Right lobe of liver (tissue), 6 donors: ENCODE measurements at regions not wholly inside any gene's neighbourhood (a gene's known extent, or its start where the extent isn't known, plus 50 kb on each side); places are given as distances from the start of the nearest gene placed in this dataset.

Experiments
- ATAC-seq, 4 donors: fragments of 200-7000 bp; cut with Tn5 transposase; one replicate each; pipeline ENCODE4 v1.9.1; 2020; ENCODE audit warnings: mild to moderate bottlenecking in 4 of 4, moderate library complexity in 4 of 4
- DNase-seq, 3 donors: peaks; one replicate each; pipeline ENCODE4 v3.0.0-alpha.2; 2020
- H3K27ac ChIP-seq, 3 donors: fragments of 200-600 bp; one replicate each; pipeline ENCODE4 v1.8.0; 2022
- H3K27me3 ChIP-seq, 2 donors: fragments of 200-600 bp; one replicate each; pipeline ENCODE4 v1.8.0; 2022
- H3K36me3 ChIP-seq, 4 donors: fragments of 200-600 bp; sonication (generic) in 1 of 4; one replicate each; pipeline versions ENCODE4 v1.5.1 to v1.8.0; 2017 to 2022; ENCODE audit warnings: control low read depth in 1 of 4
- H3K4me1 ChIP-seq, 4 donors: fragments of 200-600 bp; sonication (generic) in 1 of 4; one replicate each; pipeline versions ENCODE4 v1.5.1 to v1.8.0; 2017 to 2022; ENCODE audit warnings: control low read depth in 1 of 4
- H3K4me3 ChIP-seq, 3 donors: fragments of 200-600 bp; one replicate each; pipeline ENCODE4 v1.8.0; 2022
- H3K9me3 ChIP-seq, 4 donors: fragments of 200-600 bp; sonication (generic) in 1 of 4; one replicate each; pipeline versions ENCODE4 v1.5.1 to v1.8.0; 2017 to 2022; ENCODE audit warnings: control low read depth in 1 of 4
- POLR2A ChIP-seq: fragments of 450-650 bp; IDR thresholded peaks from one replicate; pipeline ENCODE4 v1.6.1; 2017; ENCODE audit warnings: antibody characterized with exemption, mild to moderate bottlenecking
- WGBS: methylation state at CpG from one replicate; pipeline ENCODE4 v1.1.6; 2018; ENCODE audit warnings: low coverage, low lambda C conversion rate; ENCODE audit not compliant: insufficient coverage; ENCODE audit errors: missing lambda C conversion rate; 5-methylcytosine and 5-hydroxymethylcytosine counted together
- intact Hi-C, 2 donors: fragments of 100-400 bp; cut with DNase I; formaldehyde crosslinking; loops; one replicate each; pipeline versions ENCODE4 v1.11.2 to v1.14.1; 2022
- TF ChIP-seq, protein P1 (sequence below), 4 donors: fragments of 200-600 bp in 3 of 4; fragments of 450-650 bp in 1 of 4; IDR thresholded peaks; one replicate each; pipeline versions ENCODE4 v1.5.1 to v1.8.0; 2016 to 2022; ENCODE audit warnings: antibody characterized with exemption in 4 of 4, mild to moderate bottlenecking in 2 of 4
- donor health status: DM: no; HTN: yes; CAD: no.
- donor health status: DM: no; HTN: no; CAD: no.
- donor health status: DM: no; HTN: no; CAD: no.
- donor health status: DM: no; HTN: yes; CAD: no.
- donor health status: DM: no; HTN: yes; CAD: no.

DNA sequence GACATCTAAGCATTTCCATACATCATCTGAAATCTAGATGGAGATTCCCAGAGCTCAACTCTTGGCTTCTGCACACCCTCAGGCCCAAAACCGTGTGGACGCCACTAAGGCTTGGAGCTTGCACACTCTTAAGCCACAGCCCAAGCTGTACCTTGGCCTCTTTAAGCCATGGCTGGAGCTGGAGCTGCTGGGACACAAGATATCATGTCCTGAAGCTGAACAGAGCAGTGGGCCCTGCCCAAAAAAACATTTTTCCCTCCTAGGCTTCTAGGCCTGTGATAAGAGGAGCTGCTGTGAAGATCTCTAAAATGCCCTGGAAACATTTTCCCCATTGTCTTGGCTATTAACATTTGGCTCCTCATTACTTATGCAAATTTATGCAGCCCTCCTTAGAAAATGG lies 188.7 kb upstream of the MBNL1 start:
- intact Hi-C loops: no loop called here
- Histone ChIP-seq H3K9me3 (no peaks in the 10 kb centered on the region), H3K27me3 (no peaks in the 10 kb centered on the region), H3K4me3 (no peak overlapping the region), H3K27ac (no peak overlapping the region), H3K36me3 (no peaks in the 10 kb centered on the region), H3K4me1 (peaks cover 0 to 9% (median 0%) of the 10 kb centered on the region in 4 donors)
- no CpG with 5 or more reads among the region's 2 CpGs for WGBS
- no peak for ATAC-seq
- DNase-seq: no peak
- no peak for TF ChIP-seq POLR2A
- TF ChIP-seq, protein P1, sequence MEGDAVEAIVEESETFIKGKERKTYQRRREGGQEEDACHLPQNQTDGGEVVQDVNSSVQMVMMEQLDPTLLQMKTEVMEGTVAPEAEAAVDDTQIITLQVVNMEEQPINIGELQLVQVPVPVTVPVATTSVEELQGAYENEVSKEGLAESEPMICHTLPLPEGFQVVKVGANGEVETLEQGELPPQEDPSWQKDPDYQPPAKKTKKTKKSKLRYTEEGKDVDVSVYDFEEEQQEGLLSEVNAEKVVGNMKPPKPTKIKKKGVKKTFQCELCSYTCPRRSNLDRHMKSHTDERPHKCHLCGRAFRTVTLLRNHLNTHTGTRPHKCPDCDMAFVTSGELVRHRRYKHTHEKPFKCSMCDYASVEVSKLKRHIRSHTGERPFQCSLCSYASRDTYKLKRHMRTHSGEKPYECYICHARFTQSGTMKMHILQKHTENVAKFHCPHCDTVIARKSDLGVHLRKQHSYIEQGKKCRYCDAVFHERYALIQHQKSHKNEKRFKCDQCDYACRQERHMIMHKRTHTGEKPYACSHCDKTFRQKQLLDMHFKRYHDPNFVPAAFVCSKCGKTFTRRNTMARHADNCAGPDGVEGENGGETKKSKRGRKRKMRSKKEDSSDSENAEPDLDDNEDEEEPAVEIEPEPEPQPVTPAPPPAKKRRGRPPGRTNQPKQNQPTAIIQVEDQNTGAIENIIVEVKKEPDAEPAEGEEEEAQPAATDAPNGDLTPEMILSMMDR (IDR thresholded peaks at IDR 0.05): no peak

DNA sequence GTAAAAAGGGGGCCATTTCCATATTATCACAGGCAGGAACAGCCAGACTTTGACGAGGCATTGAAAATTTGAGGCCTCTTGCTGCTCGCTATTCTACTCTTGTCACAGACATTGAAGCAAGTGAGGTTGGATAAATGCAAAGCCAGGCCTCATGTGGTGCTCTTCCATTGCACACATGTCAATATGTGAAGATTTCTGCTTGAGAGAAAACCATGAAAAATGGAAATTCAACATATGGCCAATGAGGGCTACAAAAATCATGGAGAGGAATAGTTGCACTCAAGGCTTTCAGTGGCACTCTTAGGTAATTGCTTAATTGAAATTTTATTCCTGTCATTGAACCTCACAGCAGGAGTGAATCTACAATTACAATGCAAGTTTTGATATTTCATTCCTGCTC lies 185.6 kb upstream of the MBNL1 start:
- WGBS: 50% methylated on average over 1 of the region's 2 CpGs
- intact Hi-C loops: no loop called here

DNA sequence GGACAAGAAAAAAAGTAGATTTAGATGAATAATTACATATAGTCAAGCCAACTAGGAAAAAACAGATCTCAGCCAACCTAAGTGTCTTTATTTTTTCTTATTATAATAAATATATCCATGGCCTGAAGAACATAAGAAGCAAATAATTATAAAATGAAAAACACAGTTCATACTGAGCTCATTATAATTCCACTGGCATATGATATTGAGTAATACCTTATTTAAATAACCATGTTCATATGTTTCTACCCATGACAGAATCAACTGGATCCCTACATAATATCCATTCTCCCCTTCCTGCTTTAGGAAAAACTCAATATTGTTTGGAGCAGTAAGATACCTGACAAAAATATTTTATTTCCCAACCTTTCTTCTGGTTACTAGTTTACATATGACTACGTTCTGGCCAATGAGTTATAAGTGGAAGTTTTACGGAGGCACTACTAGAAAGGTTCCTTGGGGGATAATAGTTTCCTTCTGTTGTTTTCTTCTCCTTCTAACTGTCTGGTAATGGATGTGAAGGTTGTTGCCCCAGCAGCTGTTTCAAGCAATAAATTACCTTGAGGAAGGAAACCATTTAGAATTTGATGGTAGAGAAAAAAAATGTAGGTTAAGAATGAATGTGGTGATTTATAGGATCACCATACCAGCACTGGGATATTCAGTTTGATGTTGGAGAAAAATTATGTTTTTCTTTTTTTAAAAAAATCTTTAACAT lies 184.1 kb upstream of the MBNL1 start:
- Histone ChIP-seq H3K27ac (no peak overlapping the region), H3K36me3 (no peaks in the 10 kb centered on the region), H3K4me1 (no peaks in the 10 kb centered on the region), H3K9me3 (no peaks in the 10 kb centered on the region), H3K27me3 (no peaks in the 10 kb centered on the region), H3K4me3 (no peak overlapping the region)
- intact Hi-C loops: no loop called here
- DNase-seq: no peak
- WGBS: 62% methylated on average over 2 of the region's 2 CpGs
- no peak for TF ChIP-seq POLR2A
- TF ChIP-seq, protein P1 (IDR thresholded peaks at IDR 0.05): no peak
- ATAC-seq: no peak

More for the DNA sequence above, 185.6 kb upstream of the MBNL1 start:
- TF ChIP-seq, protein P1 (IDR thresholded peaks at IDR 0.05): no peak
- no peak for TF ChIP-seq POLR2A
- Histone ChIP-seq H3K36me3 (no peaks in the 10 kb centered on the region), H3K27me3 (no peaks in the 10 kb centered on the region), H3K9me3 (no peaks in the 10 kb centered on the region), H3K27ac (no peak overlapping the region), H3K4me3 (no peak overlapping the region), H3K4me1 (no peaks in the 10 kb centered on the region)
- DNase-seq: no peak
- ATAC-seq: no peak

DNA sequence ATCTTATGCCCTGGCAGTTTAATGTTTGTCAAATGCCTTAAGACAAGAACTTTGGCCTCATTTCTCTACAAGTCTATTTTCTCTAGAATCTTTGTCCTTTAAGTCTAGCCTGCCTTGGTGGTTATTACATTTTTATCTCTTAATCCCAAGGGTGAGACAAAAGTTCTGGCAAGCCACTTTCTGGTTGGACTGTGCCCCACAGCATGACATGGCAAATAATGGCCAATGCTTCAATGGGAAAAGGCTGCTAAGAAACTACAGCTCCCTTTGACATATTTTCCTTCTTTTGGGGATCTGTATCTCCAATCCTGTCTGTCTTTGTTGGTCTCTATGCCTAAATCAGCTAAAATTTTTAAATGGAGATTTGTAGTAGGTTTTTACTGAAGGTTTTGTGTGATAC lies 181.6 kb upstream of the MBNL1 start:
- Histone ChIP-seq H3K9me3 (no peaks in the 10 kb centered on the region), H3K27me3 (no peaks in the 10 kb centered on the region), H3K27ac (no peak overlapping the region), H3K4me3 (no peak overlapping the region), H3K36me3 (no peaks in the 10 kb centered on the region), H3K4me1 (no peaks in the 10 kb centered on the region)
- ATAC-seq: peak in 1 of 4 donors; percentile 18
- intact Hi-C loops: no loop called here
- TF ChIP-seq, protein P1 (IDR thresholded peaks at IDR 0.05): no peak
- TF ChIP-seq POLR2A: no peak
- DNase-seq: no peak

DNA sequence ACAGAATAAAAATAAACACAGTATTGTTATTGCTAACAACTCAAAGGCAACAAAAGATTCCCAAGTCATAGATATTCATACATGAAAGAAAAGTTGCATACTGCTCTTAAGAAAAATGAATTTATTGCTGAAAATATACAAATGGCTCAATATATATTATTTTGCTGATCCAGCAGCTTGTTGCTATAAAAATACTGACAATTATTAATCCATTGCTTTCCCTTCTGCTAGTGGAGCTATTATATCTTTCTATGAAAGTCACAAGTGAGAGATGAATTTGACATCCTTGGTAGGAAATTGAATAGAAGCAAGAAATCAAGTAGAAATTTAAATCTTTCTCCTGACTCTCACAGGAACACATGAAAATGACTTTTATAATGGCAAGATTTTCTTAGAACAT lies 179.2 kb upstream of the MBNL1 start:
- intact Hi-C loops: no loop called here
- no peaks in the 10 kb centered on the region for H3K4me1 ChIP-seq
- H3K27ac ChIP-seq: no peak overlapping the region
- H3K4me3 ChIP-seq: no peak overlapping the region
- H3K36me3 ChIP-seq: no peaks in the 10 kb centered on the region
- no peaks in the 10 kb centered on the region for H3K27me3 ChIP-seq
- ATAC-seq (no peak), DNase-seq (no peak)
- no peaks in the 10 kb centered on the region for H3K9me3 ChIP-seq
- TF ChIP-seq, protein P1 (IDR thresholded peaks at IDR 0.05): no peak
